ENCODE measurements at regions not wholly inside any gene's neighbourhood (a gene's known extent, or its start where the extent isn't known, plus 50 kb on each side); places are given as distances from the start of the nearest gene placed in this dataset.
"Not testable (repeated sequence)": the region's sequence is repeated elsewhere in the genome, so short reads cannot be mapped to it uniquely, and the experiment has no call there.

DNA sequence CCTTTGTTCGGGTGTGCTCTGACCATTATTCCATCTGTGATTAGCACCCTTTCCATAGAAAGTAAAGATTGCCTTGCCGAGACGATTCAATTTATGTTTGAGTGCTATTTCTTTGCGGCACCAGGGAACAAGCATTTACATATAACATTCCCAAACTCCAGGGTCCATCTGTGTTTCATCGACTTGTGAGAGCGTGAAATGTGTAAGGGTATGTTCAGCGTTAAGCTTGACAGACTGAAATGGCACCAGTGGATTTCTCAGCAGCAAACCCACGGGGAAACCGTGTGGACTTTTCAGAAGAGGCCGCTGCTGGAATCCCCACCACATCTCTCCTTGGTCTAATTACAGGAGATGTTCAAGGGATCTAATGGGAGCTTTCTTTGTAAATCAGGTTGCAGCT, 270.5 kb downstream of the TCERG1L start:
- no peak for FAIRE-seq

DNA sequence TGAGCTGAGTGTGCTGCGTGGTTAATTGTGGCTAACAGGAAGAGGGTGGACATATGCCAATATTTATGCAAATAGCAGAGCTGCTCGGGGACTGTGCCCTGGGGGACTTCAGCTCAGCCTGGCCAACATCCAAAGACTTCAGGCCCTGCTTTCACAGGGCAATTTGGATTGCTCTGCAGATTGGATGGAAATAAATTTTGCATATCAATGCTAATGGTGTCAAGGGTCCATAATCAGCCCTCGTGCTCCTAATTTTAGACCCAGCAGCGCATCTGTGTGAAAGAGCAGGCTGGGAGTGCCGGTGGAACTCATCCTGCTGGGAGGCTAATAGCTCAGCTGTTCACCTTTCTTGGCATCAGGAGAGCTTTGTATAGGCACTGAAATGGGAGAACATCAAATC, 270.1 kb downstream of the TCERG1L start:
- no peak for FAIRE-seq

DNA sequence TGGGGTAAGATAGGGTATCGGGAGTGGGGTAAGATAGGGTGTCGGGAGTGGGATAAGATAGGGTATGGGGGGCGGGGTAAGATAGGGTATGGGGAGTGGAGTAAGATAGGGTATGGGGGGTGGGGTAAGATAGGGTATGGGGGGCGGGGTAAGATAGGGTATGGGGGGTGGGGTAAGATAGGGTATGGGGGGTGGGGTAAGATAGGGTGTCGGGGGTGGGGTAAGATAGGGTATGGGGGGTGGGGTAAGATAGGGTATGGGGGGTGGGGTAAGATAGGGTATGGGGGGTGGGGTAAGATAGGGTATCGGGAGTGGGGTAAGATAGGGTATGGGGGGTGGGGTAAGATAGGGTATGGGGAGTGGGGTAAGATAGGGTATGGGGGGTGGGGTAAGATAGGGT, 269.5 kb downstream of the TCERG1L start:
- FAIRE-seq, result not testable (repeated sequence)
